Stomach (tissue), 8 donors: ENCODE measurements at regions not wholly inside any gene's neighbourhood (a gene's known extent, or its start where the extent isn't known, plus 50 kb on each side); places are given as distances from the start of the nearest gene placed in this dataset.
A peak's percentile ranks its signal among the peaks of the same experiment; 100 is the strongest.

ENCODE experiments used
- DNase-seq, 2 donors: peaks; one replicate each; pipeline versions ENCODE4 v3.0.0 to v3.0.0-alpha.2; 2013 to 2019
- H3K27ac ChIP-seq, 5 donors: fragments of 200-600 bp in 4 of 5; sonication (generic) in 4 of 5; one replicate each; pipeline ENCODE4 v1.5.1; 2013 to 2019; ENCODE audit warnings: mild to moderate bottlenecking in 1 of 5, moderate library complexity in 1 of 5
- H3K27me3 ChIP-seq, 3 donors: fragments of 200-600 bp; sonication (generic); one replicate each; pipeline ENCODE4 v1.5.1; 2017 to 2019; ENCODE audit warnings: mixed run types in 1 of 3
- H3K36me3 ChIP-seq, 4 donors: fragments of 200-600 bp; sonication (generic); 1 replicate in 3 of 4; 2 replicates in 1 of 4; pipeline ENCODE4 v1.5.1; 2016 to 2019
- H3K4me1 ChIP-seq, 4 donors: fragments of 200-600 bp; sonication (generic); one replicate each; pipeline ENCODE4 v1.5.1; 2016 to 2019
- H3K4me3 ChIP-seq, 4 donors: fragments of 200-600 bp; sonication (generic) in 3 of 4; one replicate each; pipeline ENCODE4 v1.5.1; 2016 to 2019; ENCODE audit warnings: mild to moderate bottlenecking in 1 of 4
- H3K9me3 ChIP-seq, 4 donors: fragments of 200-600 bp; sonication (generic); one replicate each; pipeline ENCODE4 v1.5.1; 2016 to 2019
- EP300 ChIP-seq: sonication (generic); formaldehyde crosslinking; IDR thresholded peaks from one replicate; pipeline ENCODE4 v1.6.1; 2017; ENCODE audit warnings: antibody characterized with exemption
- POLR2A ChIP-seq, 4 donors: fragments of 450-650 bp; IDR thresholded peaks; one replicate each; pipeline ENCODE4 v1.6.1; 2016; ENCODE audit warnings: antibody characterized with exemption in 4 of 4, control low read depth in 2 of 4, mild to moderate bottlenecking in 1 of 4, moderate library complexity in 1 of 4
- POLR2AphosphoS5 ChIP-seq, 3 donors: sonication (generic); formaldehyde crosslinking; IDR thresholded peaks; one replicate each; pipeline ENCODE4 v1.6.1; 2016; ENCODE audit warnings: antibody characterized with exemption in 3 of 3
- WGBS, 5 donors: extraction: QIAGEN DNeasy Blood & Tissue Kit in 3 of 5; methylation state at CpG; one replicate each; pipeline versions ENCODE4 v1.1.5 to v1.1.7; 2013 to 2018; 5-methylcytosine and 5-hydroxymethylcytosine counted together
- intact Hi-C: fragments of 100-400 bp; cut with DNase I; formaldehyde crosslinking; loops from one replicate; pipeline ENCODE4 v1.15.1; 2023; ENCODE audit warnings: low total_unique reads
- TF ChIP-seq, protein P1 (sequence below), 7 experiments: fragments of 450-650 bp in 4 of 7; fragments of 200-600 bp in 3 of 7; sonication (generic) in 3 of 7; IDR thresholded peaks; one replicate each; pipeline ENCODE4 v1.5.1; 2016 to 2019; ENCODE audit warnings: antibody characterized with exemption in 7 of 7, control low read depth in 2 of 7, mild to moderate bottlenecking in 1 of 7
- donor health status: healthy with polysubstance abuse.
- donor health status: Bipolar disorder and iron deficiency.
- donor health status: healthy.

GRCh38 chr14:55822906-55823305, 242.9 kb downstream of the KTN1 start:
- intact Hi-C loops, result no loop called here
- Histone ChIP-seq H3K27me3 (no peaks in the 10 kb centered on the region), H3K27ac (no peak overlapping the region), H3K9me3 (peaks cover 5 to 13% (median 9%) of the 10 kb centered on the region in 4 donors), H3K4me1 (peaks cover 0 to 6% (median 3%) of the 10 kb centered on the region in 4 donors), H3K36me3 (no peaks in the 10 kb centered on the region), H3K4me3 (no peak overlapping the region)
- TF ChIP-seq, protein P1, sequence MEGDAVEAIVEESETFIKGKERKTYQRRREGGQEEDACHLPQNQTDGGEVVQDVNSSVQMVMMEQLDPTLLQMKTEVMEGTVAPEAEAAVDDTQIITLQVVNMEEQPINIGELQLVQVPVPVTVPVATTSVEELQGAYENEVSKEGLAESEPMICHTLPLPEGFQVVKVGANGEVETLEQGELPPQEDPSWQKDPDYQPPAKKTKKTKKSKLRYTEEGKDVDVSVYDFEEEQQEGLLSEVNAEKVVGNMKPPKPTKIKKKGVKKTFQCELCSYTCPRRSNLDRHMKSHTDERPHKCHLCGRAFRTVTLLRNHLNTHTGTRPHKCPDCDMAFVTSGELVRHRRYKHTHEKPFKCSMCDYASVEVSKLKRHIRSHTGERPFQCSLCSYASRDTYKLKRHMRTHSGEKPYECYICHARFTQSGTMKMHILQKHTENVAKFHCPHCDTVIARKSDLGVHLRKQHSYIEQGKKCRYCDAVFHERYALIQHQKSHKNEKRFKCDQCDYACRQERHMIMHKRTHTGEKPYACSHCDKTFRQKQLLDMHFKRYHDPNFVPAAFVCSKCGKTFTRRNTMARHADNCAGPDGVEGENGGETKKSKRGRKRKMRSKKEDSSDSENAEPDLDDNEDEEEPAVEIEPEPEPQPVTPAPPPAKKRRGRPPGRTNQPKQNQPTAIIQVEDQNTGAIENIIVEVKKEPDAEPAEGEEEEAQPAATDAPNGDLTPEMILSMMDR (IDR thresholded peaks at IDR 0.05), result no peak
- TF ChIP-seq POLR2AphosphoS5 (IDR thresholded peaks at IDR 0.05), result no peak
- TF ChIP-seq POLR2A (IDR thresholded peaks at IDR 0.05), result no peak
- no peak for TF ChIP-seq EP300
- WGBS, 5 donors, result 76 to 87% (median 81%) methylated on average over 2 of the region's 2 CpGs
- DNase-seq, result no peak

DNA sequence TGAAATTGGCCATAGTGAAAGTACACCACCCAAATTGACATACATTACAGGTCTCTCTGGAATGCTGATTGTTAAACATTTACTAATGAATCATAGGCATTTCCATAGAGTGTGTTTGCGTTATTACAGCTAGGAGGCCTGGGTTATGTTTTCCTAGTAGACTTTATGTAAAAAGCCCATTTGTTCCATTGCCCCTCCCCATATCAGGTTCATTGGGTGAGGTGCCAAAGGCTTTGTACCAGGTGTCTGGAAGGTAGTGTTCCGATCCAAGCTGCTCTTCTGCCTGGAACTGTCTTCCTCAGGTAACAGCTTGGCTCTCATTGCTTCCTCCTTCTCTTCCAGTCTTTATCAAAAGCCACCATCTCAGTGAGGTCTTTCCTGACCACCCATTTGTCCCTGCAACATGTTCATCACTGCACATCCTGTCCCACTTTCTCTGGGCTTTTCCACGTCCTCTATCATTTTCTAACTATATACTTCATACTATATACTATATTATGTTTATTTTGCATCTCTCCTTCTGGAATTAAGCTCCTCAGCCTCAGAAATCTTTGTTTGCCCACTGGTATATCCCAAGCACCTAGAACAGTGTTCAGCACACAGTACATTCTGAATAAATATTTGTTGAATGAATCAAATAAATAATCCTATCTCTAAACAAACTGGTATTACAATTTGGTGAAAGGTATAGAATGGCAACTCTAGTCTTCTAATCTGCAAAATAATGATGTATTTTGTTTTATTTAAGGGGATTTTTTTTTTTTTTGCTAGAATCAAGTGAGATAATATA, 252.3 kb downstream of the KTN1 start:
- TF ChIP-seq POLR2AphosphoS5 (IDR thresholded peaks at IDR 0.05), result peak in 2 of 3 donors; percentile 40 to 57
- TF ChIP-seq, protein P1 (IDR thresholded peaks at IDR 0.05), result no peak
- Histone ChIP-seq H3K4me3 (no peak overlapping the region), H3K4me1 (peaks cover 10 to 18% (median 10%) of the 10 kb centered on the region in 4 donors), H3K9me3 (no peaks in the 10 kb centered on the region), H3K27ac (peak overlapping the region; percentile 62 to 79 (median 77)), H3K27me3 (no peaks in the 10 kb centered on the region), H3K36me3 (no peaks in the 10 kb centered on the region)
- peak; percentile 55 to 89 for DNase-seq
- intact Hi-C loops, result no loop called here
- WGBS, 5 donors, result 21 to 44% (median 39%) methylated on average over 3 of the region's 3 CpGs

DNA sequence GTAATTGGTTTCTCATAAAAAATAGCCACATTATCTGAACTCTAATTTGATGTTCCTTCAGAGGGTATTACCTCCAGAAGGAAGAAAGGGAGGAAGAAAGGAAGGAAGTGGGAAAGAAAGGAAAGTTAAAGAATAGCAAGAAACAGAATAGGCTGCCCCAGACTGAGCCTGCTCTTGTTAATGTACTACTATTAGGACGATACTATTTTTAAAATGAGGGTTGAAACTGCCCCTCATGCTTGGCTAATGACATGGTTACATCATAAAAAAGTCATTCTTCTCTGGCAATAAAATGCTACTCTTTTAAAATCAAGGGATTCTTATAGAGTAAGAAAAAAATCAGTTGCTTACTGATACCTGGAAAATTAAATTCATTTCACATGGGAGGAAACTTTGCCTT, 253.0 kb downstream of the KTN1 start:
- no peak for TF ChIP-seq EP300
- no peaks in the 10 kb centered on the region for H3K36me3 ChIP-seq

GRCh38 chr14:55834390-55834789, 254.4 kb downstream of the KTN1 start:
- WGBS, 5 donors, result 57 to 79% (median 77%) methylated on average over 2 of the region's 2 CpGs
- H3K27me3 ChIP-seq, result no peaks in the 10 kb centered on the region
- no peak overlapping the region for H3K27ac ChIP-seq
- peaks cover 5 to 11% (median 10%) of the 10 kb centered on the region in 4 donors for H3K4me1 ChIP-seq
- no peak overlapping the region for H3K4me3 ChIP-seq
- intact Hi-C loops, result no loop called here
- H3K9me3 ChIP-seq, result no peaks in the 10 kb centered on the region
- TF ChIP-seq EP300, result no peak
- no peak for TF ChIP-seq POLR2A (IDR thresholded peaks at IDR 0.05)
- DNase-seq, result no peak
- H3K36me3 ChIP-seq, result no peaks in the 10 kb centered on the region

More for the DNA sequence above, 253.0 kb downstream of the KTN1 start:
- no peak for DNase-seq
- Histone ChIP-seq H3K27ac (peak overlapping the region in 4 of 5 donors; percentile 62 to 79 (median 78)), H3K27me3 (no peaks in the 10 kb centered on the region), H3K4me3 (no peak overlapping the region), H3K9me3 (no peaks in the 10 kb centered on the region), H3K4me1 (peaks cover 8 to 16% (median 10%) of the 10 kb centered on the region in 4 donors)
- 45 to 62% (median 57%) methylated on average over 1 of the region's 1 CpG for WGBS, 5 donors
- intact Hi-C loops, result no loop called here

DNA sequence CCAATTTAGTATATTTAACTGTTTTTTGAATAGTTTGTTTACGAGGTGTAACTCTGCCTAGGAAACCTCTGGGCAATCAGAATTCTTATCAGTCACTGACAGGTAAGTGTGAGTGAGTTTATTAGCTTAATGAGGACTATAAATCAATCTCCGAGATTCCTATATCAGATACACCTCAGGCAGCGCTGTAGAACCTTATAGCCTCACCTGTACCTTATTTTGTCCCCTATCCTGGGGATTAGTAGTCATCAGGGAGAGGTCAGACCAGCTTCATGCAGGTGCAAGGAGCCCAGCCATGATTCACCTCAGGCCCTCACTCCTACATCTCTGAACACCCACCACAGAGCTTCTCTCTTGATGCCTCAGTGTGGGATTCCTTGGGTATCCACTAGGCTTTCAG, 256.0 kb downstream of the KTN1 start:
- Histone ChIP-seq H3K9me3 (no peaks in the 10 kb centered on the region), H3K27ac (no peak overlapping the region), H3K27me3 (no peaks in the 10 kb centered on the region), H3K4me1 (peaks cover 5 to 11% (median 10%) of the 10 kb centered on the region in 4 donors), H3K4me3 (no peak overlapping the region), H3K36me3 (no peaks in the 10 kb centered on the region)
- DNase-seq, result no peak
- no peak for TF ChIP-seq EP300
- TF ChIP-seq, protein P1 (IDR thresholded peaks at IDR 0.05), result no peak
- no peak for TF ChIP-seq POLR2AphosphoS5 (IDR thresholded peaks at IDR 0.05)
- no peak for TF ChIP-seq POLR2A (IDR thresholded peaks at IDR 0.05)
- intact Hi-C loops, result no loop called here
- WGBS, 5 donors, result 38 to 63% (median 49%) methylated on average over 3 of the region's 3 CpGs
